ENCODE measurements at regions not wholly inside any gene's neighbourhood (a gene's known extent, or its start where the extent isn't known, plus 50 kb on each side); places are given as distances from the start of the nearest gene placed in this dataset.

DNA sequence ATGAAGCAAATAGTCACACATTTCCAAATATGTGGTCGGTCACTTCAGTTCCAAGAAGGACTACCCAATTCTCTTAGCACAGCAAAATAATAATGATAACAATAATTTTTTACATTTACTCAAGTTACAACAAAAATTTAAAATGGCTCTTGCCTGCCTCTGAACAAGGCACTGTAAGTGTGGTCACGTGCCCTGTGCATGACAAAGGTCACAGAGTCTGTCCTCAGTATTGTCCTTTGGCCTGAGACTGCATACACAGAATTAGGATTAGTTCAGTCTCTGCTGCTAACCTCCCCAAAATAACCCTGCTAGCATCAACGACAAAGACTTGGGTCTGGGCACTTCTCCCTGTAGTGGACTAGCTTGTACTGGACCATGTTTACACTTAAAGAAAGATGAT lies 297.1 kb upstream of the DUSP10 start:
- H3K79me2 ChIP-seq (ENCODE audit: low read length): no peaks in the 10 kb centered on the region
- H3K36me3 ChIP-seq (replicated peaks; ENCODE audit: low read depth, low read length): no peaks in the 10 kb centered on the region
- H2AFZ ChIP-seq (ENCODE audit: low read depth, low read length): no peak overlapping the region
- H3K27me3 ChIP-seq (ENCODE audit: low read depth, low read length): no peaks in the 10 kb centered on the region
- peaks cover 9% of the 10 kb centered on the region for H3K4me1 ChIP-seq (ENCODE audit: low read length)
- no peaks in the 10 kb centered on the region for H3K9me3 ChIP-seq (ENCODE audit: insufficient read depth, low read length)
- no peak overlapping the region for H3K27ac ChIP-seq (ENCODE audit: low read length)
- no peak overlapping the region for H3K4me2 ChIP-seq (ENCODE audit: low read length)
- no peak for TF ChIP-seq EZH2phosphoT487 (IDR thresholded peaks at IDR 0.05; ENCODE audit: low read depth)
- TF ChIP-seq, protein P1, sequence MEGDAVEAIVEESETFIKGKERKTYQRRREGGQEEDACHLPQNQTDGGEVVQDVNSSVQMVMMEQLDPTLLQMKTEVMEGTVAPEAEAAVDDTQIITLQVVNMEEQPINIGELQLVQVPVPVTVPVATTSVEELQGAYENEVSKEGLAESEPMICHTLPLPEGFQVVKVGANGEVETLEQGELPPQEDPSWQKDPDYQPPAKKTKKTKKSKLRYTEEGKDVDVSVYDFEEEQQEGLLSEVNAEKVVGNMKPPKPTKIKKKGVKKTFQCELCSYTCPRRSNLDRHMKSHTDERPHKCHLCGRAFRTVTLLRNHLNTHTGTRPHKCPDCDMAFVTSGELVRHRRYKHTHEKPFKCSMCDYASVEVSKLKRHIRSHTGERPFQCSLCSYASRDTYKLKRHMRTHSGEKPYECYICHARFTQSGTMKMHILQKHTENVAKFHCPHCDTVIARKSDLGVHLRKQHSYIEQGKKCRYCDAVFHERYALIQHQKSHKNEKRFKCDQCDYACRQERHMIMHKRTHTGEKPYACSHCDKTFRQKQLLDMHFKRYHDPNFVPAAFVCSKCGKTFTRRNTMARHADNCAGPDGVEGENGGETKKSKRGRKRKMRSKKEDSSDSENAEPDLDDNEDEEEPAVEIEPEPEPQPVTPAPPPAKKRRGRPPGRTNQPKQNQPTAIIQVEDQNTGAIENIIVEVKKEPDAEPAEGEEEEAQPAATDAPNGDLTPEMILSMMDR (IDR thresholded peaks at IDR 0.05; ENCODE audit: low read depth, low read length): no peak
- no peaks in the 10 kb centered on the region for H4K20me1 ChIP-seq (ENCODE audit: insufficient read depth, low read length)
- no peak overlapping the region for H3K9ac ChIP-seq (ENCODE audit: low read length)
- H3K4me3 ChIP-seq (ENCODE audit: low read length): no peak overlapping the region

DNA sequence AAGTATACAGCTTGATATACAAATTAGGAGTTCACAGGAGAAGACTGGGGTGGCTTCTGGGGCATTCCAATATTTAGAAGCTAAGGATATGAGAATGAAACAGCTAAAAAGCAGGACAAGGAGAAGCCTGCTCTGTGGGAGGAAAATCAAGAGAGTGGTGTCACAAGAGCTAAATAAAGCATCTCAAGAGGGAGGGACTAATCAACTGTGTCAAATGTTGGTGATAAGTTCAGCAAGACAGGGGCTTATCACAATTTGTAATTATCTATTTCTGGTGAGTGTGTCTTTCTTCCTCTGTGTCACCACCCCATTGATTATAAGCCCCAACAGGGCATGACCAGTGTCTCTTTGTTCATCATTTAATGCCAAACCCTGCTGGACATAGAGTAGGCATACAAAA lies 295.8 kb upstream of the DUSP10 start:
- H2AFZ ChIP-seq (ENCODE audit: low read depth, low read length): no peak overlapping the region
- H3K27me3 ChIP-seq (ENCODE audit: low read depth, low read length): no peaks in the 10 kb centered on the region
- no peak overlapping the region for H3K9ac ChIP-seq (ENCODE audit: low read length)
- no peak overlapping the region for H3K4me3 ChIP-seq (ENCODE audit: low read length)
- H3K36me3 ChIP-seq (replicated peaks; ENCODE audit: low read depth, low read length): no peaks in the 10 kb centered on the region
- no peak for TF ChIP-seq EZH2phosphoT487 (IDR thresholded peaks at IDR 0.05; ENCODE audit: low read depth)
- TF ChIP-seq, protein P1 (IDR thresholded peaks at IDR 0.05; ENCODE audit: low read depth, low read length): no peak
- H3K4me2 ChIP-seq (ENCODE audit: low read length): no peak overlapping the region
- H3K9me3 ChIP-seq (ENCODE audit: insufficient read depth, low read length): no peaks in the 10 kb centered on the region
- peaks cover 7% of the 10 kb centered on the region for H3K4me1 ChIP-seq (ENCODE audit: low read length)
- H3K27ac ChIP-seq (ENCODE audit: low read length): no peak overlapping the region
- H3K79me2 ChIP-seq (ENCODE audit: low read length): no peaks in the 10 kb centered on the region
- H4K20me1 ChIP-seq (ENCODE audit: insufficient read depth, low read length): no peaks in the 10 kb centered on the region

DNA sequence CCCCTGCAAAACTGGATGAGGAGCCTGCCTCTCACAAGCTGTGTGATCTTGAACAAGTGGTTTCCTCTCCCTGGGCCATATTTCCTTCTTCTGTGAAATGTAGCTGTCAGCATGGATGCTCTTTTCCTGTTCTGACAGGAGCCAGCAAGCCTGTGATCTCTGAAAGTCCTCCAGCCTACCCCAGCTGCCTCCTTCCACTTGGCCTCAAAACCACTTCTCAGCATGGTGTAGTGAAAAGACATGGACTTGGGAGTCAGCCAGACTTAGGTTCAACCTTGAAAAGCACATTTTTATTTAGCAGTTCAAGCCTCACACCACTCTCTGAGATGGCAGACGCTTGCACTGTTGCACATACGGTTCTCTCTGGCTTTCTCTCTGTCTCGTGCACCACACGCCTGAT lies 292.9 kb upstream of the DUSP10 start:
- H4K20me1 ChIP-seq (ENCODE audit: insufficient read depth, low read length): no peaks in the 10 kb centered on the region
- H3K4me3 ChIP-seq (ENCODE audit: low read length): no peak overlapping the region
- H3K27ac ChIP-seq (ENCODE audit: low read length): no peak overlapping the region
- H3K36me3 ChIP-seq (replicated peaks; ENCODE audit: low read depth, low read length): no peaks in the 10 kb centered on the region
- TF ChIP-seq, protein P1 (IDR thresholded peaks at IDR 0.05; ENCODE audit: low read depth, low read length): no peak
- TF ChIP-seq EZH2phosphoT487 (IDR thresholded peaks at IDR 0.05; ENCODE audit: low read depth): no peak
- H3K9ac ChIP-seq (ENCODE audit: low read length): no peak overlapping the region
- no peaks in the 10 kb centered on the region for H3K79me2 ChIP-seq (ENCODE audit: low read length)
- no peaks in the 10 kb centered on the region for H3K9me3 ChIP-seq (ENCODE audit: insufficient read depth, low read length)
- H2AFZ ChIP-seq (ENCODE audit: low read depth, low read length): no peak overlapping the region
- no peaks in the 10 kb centered on the region for H3K27me3 ChIP-seq (ENCODE audit: low read depth, low read length)
- H3K4me2 ChIP-seq (ENCODE audit: low read length): no peak overlapping the region
- no peaks in the 10 kb centered on the region for H3K4me1 ChIP-seq (ENCODE audit: low read length)

DNA sequence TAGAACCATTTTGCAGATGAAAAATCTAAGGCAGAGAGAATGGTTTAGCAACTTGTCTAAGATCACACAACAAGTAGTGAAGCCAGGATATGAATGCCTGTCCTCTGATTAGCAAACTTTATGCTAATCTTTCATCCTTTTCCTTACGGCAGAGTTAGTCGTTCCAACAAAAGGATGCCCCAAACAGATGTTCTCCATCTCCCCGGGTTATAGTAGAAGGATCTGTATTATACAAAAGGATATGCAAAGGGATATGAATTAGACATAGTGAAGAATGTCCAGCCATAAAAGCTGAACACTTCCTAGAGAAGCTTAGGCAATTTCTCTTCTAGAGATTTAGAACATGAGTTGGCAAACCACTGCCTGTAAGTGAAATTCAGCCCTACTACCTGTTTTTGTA lies 291.6 kb upstream of the DUSP10 start:
- Histone ChIP-seq H3K4me1 (ENCODE audit: low read length) (no peaks in the 10 kb centered on the region), H2AFZ (ENCODE audit: low read depth, low read length) (no peak overlapping the region), H4K20me1 (ENCODE audit: insufficient read depth, low read length) (no peaks in the 10 kb centered on the region), H3K27ac (ENCODE audit: low read length) (no peak overlapping the region), H3K4me3 (ENCODE audit: low read length) (no peak overlapping the region), H3K36me3 (replicated peaks; ENCODE audit: low read depth, low read length) (no peaks in the 10 kb centered on the region), H3K4me2 (ENCODE audit: low read length) (no peak overlapping the region), H3K9me3 (ENCODE audit: insufficient read depth, low read length) (no peaks in the 10 kb centered on the region), H3K9ac (ENCODE audit: low read length) (no peak overlapping the region), H3K27me3 (ENCODE audit: low read depth, low read length) (no peaks in the 10 kb centered on the region), H3K79me2 (ENCODE audit: low read length) (no peaks in the 10 kb centered on the region)
- TF ChIP-seq, protein P1 (IDR thresholded peaks at IDR 0.05; ENCODE audit: low read depth, low read length): no peak
